ENCODE measurements at regions not wholly inside any gene's neighbourhood (a gene's known extent, or its start where the extent isn't known, plus 50 kb on each side); places are given as distances from the start of the nearest gene placed in this dataset.

DNA sequence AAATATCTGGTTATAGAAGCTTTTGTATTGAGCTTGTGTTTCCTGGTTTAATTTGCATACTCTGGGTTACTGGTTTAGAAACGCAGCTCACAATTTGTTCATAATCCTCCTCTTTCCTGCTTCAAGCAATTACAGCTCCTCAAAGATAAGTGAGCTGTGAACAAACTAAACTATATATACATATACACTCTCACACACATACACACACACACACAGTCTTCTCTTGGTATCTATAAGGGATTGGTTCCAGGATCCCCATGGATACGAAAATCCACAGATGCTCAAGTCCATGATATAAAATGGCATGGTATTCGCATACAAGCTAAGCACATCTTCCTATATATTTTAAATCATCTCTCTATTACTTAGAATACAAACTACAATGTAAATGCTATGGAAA, 510.9 kb upstream of the CDH18 start:
- TF ChIP-seq, protein P1, sequence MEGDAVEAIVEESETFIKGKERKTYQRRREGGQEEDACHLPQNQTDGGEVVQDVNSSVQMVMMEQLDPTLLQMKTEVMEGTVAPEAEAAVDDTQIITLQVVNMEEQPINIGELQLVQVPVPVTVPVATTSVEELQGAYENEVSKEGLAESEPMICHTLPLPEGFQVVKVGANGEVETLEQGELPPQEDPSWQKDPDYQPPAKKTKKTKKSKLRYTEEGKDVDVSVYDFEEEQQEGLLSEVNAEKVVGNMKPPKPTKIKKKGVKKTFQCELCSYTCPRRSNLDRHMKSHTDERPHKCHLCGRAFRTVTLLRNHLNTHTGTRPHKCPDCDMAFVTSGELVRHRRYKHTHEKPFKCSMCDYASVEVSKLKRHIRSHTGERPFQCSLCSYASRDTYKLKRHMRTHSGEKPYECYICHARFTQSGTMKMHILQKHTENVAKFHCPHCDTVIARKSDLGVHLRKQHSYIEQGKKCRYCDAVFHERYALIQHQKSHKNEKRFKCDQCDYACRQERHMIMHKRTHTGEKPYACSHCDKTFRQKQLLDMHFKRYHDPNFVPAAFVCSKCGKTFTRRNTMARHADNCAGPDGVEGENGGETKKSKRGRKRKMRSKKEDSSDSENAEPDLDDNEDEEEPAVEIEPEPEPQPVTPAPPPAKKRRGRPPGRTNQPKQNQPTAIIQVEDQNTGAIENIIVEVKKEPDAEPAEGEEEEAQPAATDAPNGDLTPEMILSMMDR (IDR thresholded peaks at IDR 0.05; ENCODE audit: insufficient read depth, low read length, missing control alignments), result no peak
- no peak overlapping the region for H3K4me3 ChIP-seq (ENCODE audit: low read depth, low read length)
- ChIA-PET CTCF (no interaction called here), POLR2A (no interaction called here)
- DNase-seq (ENCODE audit: low read depth, low spot score), result no peak

DNA sequence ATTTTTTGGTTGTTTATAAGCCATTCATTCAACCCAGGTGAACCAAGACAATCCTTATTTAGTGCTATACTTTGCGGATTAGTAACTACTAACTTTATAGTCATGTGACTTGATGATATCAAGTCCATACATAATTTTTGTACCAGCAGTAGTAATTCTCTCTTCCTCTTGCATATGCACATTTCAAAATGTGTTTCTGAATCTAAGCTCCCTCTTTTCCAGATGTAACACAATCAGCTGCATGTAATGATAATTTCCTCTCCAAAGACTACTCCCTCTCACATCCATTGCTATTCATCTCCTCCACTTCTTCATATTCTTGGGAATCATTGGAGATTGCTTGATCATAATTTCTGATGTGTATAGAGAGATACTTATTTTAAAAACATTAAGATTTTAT, 510.1 kb upstream of the CDH18 start:
- CTCF ChIA-PET, result no interaction called here
- no peak overlapping the region for H3K4me3 ChIP-seq (ENCODE audit: low read depth, low read length)
- DNase-seq (ENCODE audit: low read depth, low spot score), result no peak
- TF ChIP-seq, protein P1 (IDR thresholded peaks at IDR 0.05; ENCODE audit: insufficient read depth, low read length, missing control alignments), result no peak
- POLR2A ChIA-PET, result no interaction called here

DNA sequence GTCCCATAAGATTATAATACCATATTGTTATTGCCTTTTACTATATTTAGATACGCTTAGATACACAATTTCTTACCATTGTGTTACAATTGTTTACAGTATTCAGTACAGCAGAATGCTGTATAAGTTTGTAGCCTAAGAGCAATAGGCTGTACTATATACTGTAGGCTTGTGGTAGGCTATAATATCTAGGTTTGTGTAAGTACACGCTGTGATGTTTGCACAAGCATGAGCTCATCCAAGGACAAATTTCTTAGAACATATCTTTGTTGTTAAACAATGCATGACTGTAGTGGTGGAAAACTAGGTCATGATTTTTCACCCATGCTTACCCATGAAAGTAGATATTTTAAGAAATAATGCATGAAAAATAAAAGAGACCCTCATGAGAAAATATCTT, 509.4 kb upstream of the CDH18 start:
- POLR2A ChIA-PET, result no interaction called here
- no peak for DNase-seq (ENCODE audit: low read depth, low spot score)
- no peak overlapping the region for H3K4me3 ChIP-seq (ENCODE audit: low read depth, low read length)
- CTCF ChIA-PET, result no interaction called here
- TF ChIP-seq, protein P1 (IDR thresholded peaks at IDR 0.05; ENCODE audit: insufficient read depth, low read length, missing control alignments), result no peak

DNA sequence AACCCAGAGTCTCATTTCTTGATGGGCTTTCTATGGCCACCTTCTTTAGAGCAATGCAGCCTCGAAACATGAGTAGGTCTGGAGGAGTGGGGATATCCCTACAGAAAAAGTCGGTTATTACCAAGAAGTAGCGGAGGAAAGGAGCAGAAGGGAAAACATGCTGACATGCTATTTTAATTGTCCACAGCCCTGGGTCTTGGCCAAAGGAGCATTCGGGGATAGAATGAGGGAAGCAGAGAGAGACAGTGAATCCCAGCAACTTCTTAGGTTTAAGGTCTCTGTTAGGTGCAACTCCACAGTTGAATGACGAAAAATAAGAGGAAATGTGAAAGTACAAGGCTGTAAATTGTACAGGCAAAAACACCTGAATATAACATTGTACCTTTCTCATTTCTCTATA, 506.7 kb upstream of the CDH18 start:
- no peak overlapping the region for H3K4me3 ChIP-seq (ENCODE audit: low read depth, low read length)
- no peak for DNase-seq (ENCODE audit: low read depth, low spot score)
- TF ChIP-seq, protein P1 (IDR thresholded peaks at IDR 0.05; ENCODE audit: insufficient read depth, low read length, missing control alignments), result no peak
- ChIA-PET CTCF (no interaction called here), POLR2A (no interaction called here)

DNA sequence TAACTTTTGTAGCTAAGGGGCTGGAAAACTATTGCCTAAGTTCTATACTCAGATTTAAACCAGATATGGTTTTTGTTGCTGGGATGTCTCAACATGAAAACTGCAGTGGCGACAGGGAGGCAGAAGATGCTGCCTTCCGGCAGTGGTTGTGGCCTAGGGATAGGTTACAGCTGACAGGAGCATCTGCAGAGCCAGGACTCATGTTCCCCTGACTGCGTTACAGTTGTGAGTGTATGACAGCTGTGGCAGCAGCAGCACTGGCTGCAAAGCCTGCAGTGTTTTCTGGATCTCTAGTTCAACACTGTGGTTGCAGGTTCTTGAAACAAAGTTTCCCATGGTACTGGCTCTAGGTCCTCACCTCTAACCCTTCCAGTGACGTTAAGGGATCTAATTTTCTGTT, 498.8 kb upstream of the CDH18 start:
- DNase-seq (ENCODE audit: low read depth, low spot score), result no peak
- TF ChIP-seq, protein P1 (IDR thresholded peaks at IDR 0.05; ENCODE audit: insufficient read depth, low read length, missing control alignments), result no peak
- ChIA-PET POLR2A (no interaction called here), CTCF (no interaction called here)
- no peak overlapping the region for H3K4me3 ChIP-seq (ENCODE audit: low read depth, low read length)

DNA sequence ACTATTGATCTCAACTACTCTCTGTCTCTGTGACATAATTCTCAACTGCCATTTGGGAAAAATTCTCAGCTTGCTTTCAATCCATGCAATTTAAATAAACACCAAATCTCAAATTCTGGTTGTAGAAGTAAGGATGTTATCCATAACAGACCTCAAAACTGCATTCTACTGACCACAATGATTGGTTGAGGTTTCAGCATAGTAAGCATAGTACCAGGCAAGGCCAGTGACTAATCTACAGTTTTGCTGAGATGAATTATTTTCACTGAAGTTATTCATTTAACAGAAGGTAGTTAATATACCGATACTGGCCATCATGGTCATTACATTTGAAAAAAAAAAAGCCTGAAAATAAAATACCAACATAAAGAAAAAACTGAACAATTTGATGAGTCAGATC, 488.0 kb upstream of the CDH18 start:
- no peak overlapping the region for H3K4me3 ChIP-seq (ENCODE audit: low read depth, low read length)

More for the DNA sequence above, 488.0 kb upstream of the CDH18 start:
- ChIA-PET POLR2A (no interaction called here), CTCF (no interaction called here)
- TF ChIP-seq, protein P1 (IDR thresholded peaks at IDR 0.05; ENCODE audit: insufficient read depth, low read length, missing control alignments), result no peak
- DNase-seq (ENCODE audit: low read depth, low spot score), result no peak

Measured in AG04449 (cell line).